H1 (cell line): ENCODE measurements at regions not wholly inside any gene's neighbourhood (a gene's known extent, or its start where the extent isn't known, plus 50 kb on each side); places are given as distances from the start of the nearest gene placed in this dataset.

Experiments
- CTCF ChIA-PET: fragments of 300-600 bp; sonication (Branson Sonifier 250); formaldehyde crosslinking; loops from one replicate; lab custom pipeline; 2021; ENCODE audit not compliant: partially characterized antibody; lab: Charles Lee
- POLR2A ChIA-PET: fragments of 300-600 bp; sonication (Branson Sonifier 250); formaldehyde crosslinking; loops from one replicate; lab custom pipeline; 2021; ENCODE audit warnings: inconsistent platforms; ENCODE audit not compliant: partially characterized antibody; lab: Charles Lee
- DNase-seq, 2 experiments: peaks; one replicate each; pipeline versions ENCODE4 v3.0.0 to v3.0.0-alpha.2; 2010 to 2022; ENCODE audit warnings: low spot score in 2 of 2, low read depth in 1 of 2, mixed read lengths in 1 of 2
- FAIRE-seq: peaks from 2 replicates; lab custom pipeline; 2011; peaks lifted over from hg19 to GRCh38; lab: Jason Lieb, UNC
- H2AFZ ChIP-seq: 2 replicates; pipeline ENCODE4 v1.8.1; 2012; ENCODE audit warnings: low read length, inconsistent platforms
- H2AK5ac ChIP-seq: 2 replicates; pipeline ENCODE4 v1.6.1; 2013; ENCODE audit warnings: low read depth, low read length
- H2BK120ac ChIP-seq: replicated peaks from 2 replicates; pipeline ENCODE3; 2013; ENCODE audit warnings: low read depth, low read length, inconsistent platforms
- H2BK12ac ChIP-seq: 2 replicates; pipeline ENCODE4 v1.6.1; 2013; ENCODE audit warnings: low read depth, low read length
- H2BK15ac ChIP-seq: 2 replicates; pipeline ENCODE4 v1.6.1; 2013; ENCODE audit warnings: low read length
- H2BK20ac ChIP-seq: 2 replicates; pipeline ENCODE4 v1.6.1; 2013; ENCODE audit warnings: low read length
- H2BK5ac ChIP-seq: 2 replicates; pipeline ENCODE4 v1.6.1; 2013; ENCODE audit warnings: low read depth, low read length
- H3K14ac ChIP-seq: 2 replicates; pipeline ENCODE4 v1.6.1; 2013; ENCODE audit warnings: inconsistent platforms; ENCODE audit not compliant: insufficient read length
- H3K18ac ChIP-seq: 2 replicates; pipeline ENCODE4 v1.6.1; 2013; ENCODE audit warnings: low read length; ENCODE audit errors: extremely low read depth
- H3K23ac ChIP-seq: 2 replicates; pipeline ENCODE4 v1.6.1; 2013; ENCODE audit warnings: inconsistent platforms; ENCODE audit not compliant: insufficient read length
- H3K23me2 ChIP-seq: 2 replicates; pipeline ENCODE4 v1.6.1; 2013; ENCODE audit warnings: low read depth, low read length
- H3K27ac ChIP-seq: 2 replicates; pipeline ENCODE4 v1.6.1; 2011; ENCODE audit warnings: low read depth, low read length, inconsistent platforms
- H3K27me3 ChIP-seq, 4 experiments: replicated peaks in 1 of 4; 1 replicate in 1 of 4; 2 replicates in 3 of 4; pipeline versions ENCODE4 v1.6.1 to v1.8.1; 2011 to 2013; ENCODE audit warnings: low read length in 3 of 4, mild to moderate bottlenecking in 3 of 4, inconsistent platforms in 2 of 4, mixed read lengths in 2 of 4, moderate library complexity in 1 of 4; ENCODE audit not compliant: control insufficient read depth in 3 of 4, insufficient read depth in 3 of 4; ENCODE audit errors: extremely low read depth in 1 of 4
- H3K36me3 ChIP-seq, 4 experiments: 2 replicates each; pipeline versions ENCODE4 v1.6.1 to v1.8.1; 2011 to 2013; ENCODE audit warnings: mild to moderate bottlenecking in 4 of 4, low read length in 3 of 4, moderate library complexity in 2 of 4, control low read depth in 1 of 4, inconsistent platforms in 1 of 4; ENCODE audit not compliant: insufficient read depth in 4 of 4, control insufficient read depth in 2 of 4
- H3K4ac ChIP-seq: replicated peaks from 2 replicates; pipeline ENCODE3; 2013; ENCODE audit warnings: low read length, low read depth, mixed read lengths, inconsistent platforms; ENCODE audit not compliant: insufficient read length
- H3K4me1 ChIP-seq, 4 experiments: replicated peaks in 1 of 4; 1 replicate in 1 of 4; 2 replicates in 3 of 4; pipeline versions ENCODE4 v1.6.1 to v1.8.1; 2011 to 2013; ENCODE audit warnings: low read length in 3 of 4, inconsistent platforms in 2 of 4, mixed read lengths in 1 of 4; ENCODE audit not compliant: insufficient read depth in 4 of 4, control insufficient read depth in 3 of 4
- H3K4me2 ChIP-seq, 2 experiments: 2 replicates each; pipeline versions ENCODE4 v1.6.1 to v1.8.1; 2011 to 2013; ENCODE audit warnings: low read depth in 2 of 2, low read length in 2 of 2, control low read depth in 1 of 2, inconsistent platforms in 1 of 2, mild to moderate bottlenecking in 1 of 2; ENCODE audit not compliant: insufficient read depth in 1 of 2
- H3K4me3 ChIP-seq, 4 experiments: fragments of 200-600, 300-600 bp in 1 of 4; sonication (generic), shearing (Covaris generic), sonication (Bioruptor Twin) in 1 of 4; 2 replicates each; pipeline versions ENCODE4 v1.5.1 to v1.8.1; 2011 to 2016; ENCODE audit warnings: low read length in 4 of 4, low read depth in 3 of 4, control low read depth in 2 of 4, inconsistent platforms in 2 of 4, mild to moderate bottlenecking in 2 of 4, mixed read lengths in 1 of 4, moderate library complexity in 1 of 4; ENCODE audit not compliant: insufficient read depth in 2 of 4; ENCODE audit errors: extremely low read depth in 1 of 4
- H3K56ac ChIP-seq: replicated peaks from 2 replicates; pipeline ENCODE3; 2013; ENCODE audit warnings: low read depth, mild to moderate bottlenecking, mixed read lengths, low read length, inconsistent platforms; ENCODE audit not compliant: insufficient read length
- H3K79me1 ChIP-seq: 2 replicates; pipeline ENCODE4 v1.6.1; 2013; ENCODE audit warnings: low read depth, low read length, control low read depth
- H3K79me2 ChIP-seq, 2 experiments: 2 replicates each; pipeline versions ENCODE4 v1.6.1 to v1.8.1; 2012 to 2013; ENCODE audit warnings: low read length in 2 of 2, mild to moderate bottlenecking in 2 of 2, inconsistent platforms in 1 of 2; ENCODE audit not compliant: insufficient read depth in 2 of 2, control insufficient read depth in 1 of 2
- H3K9ac ChIP-seq, 4 experiments: replicated peaks in 1 of 4; 1 replicate in 1 of 4; 2 replicates in 3 of 4; pipeline versions ENCODE4 v1.6.1 to v1.8.1; 2011 to 2013; ENCODE audit warnings: low read depth in 3 of 4, low read length in 3 of 4, control low read depth in 2 of 4, mild to moderate bottlenecking in 2 of 4, moderate library complexity in 2 of 4, inconsistent platforms in 1 of 4; ENCODE audit errors: extremely low read depth in 1 of 4
- H3K9me3 ChIP-seq, 2 experiments: 2 replicates each; pipeline versions ENCODE4 v1.6.1 to v1.8.1; 2012 to 2013; ENCODE audit warnings: mild to moderate bottlenecking in 2 of 2, moderate library complexity in 2 of 2, control low read depth in 1 of 2, inconsistent platforms in 1 of 2, low read depth in 1 of 2, low read length in 1 of 2, mixed read lengths in 1 of 2; ENCODE audit not compliant: insufficient read depth in 2 of 2
- H4K20me1 ChIP-seq, 2 experiments: replicated peaks in 1 of 2; 2 replicates each; pipeline versions ENCODE3 to v1.8.1; 2011 to 2013; ENCODE audit warnings: inconsistent platforms in 2 of 2, low read length in 2 of 2, mild to moderate bottlenecking in 1 of 2; ENCODE audit not compliant: insufficient read depth in 2 of 2, control insufficient read depth in 1 of 2
- H4K5ac ChIP-seq: 2 replicates; pipeline ENCODE4 v1.6.1; 2013; ENCODE audit warnings: low read length, low read depth, mixed read lengths, inconsistent platforms; ENCODE audit not compliant: insufficient read length
- H4K8ac ChIP-seq: 2 replicates; pipeline ENCODE4 v1.8.0; 2013; ENCODE audit warnings: mild to moderate bottlenecking, moderate library complexity, low read length, inconsistent platforms; ENCODE audit not compliant: insufficient read depth; ENCODE audit errors: extremely low read depth
- H4K91ac ChIP-seq: replicated peaks from 2 replicates; pipeline ENCODE3; 2013; ENCODE audit warnings: low read length, mixed read lengths, inconsistent platforms; ENCODE audit not compliant: insufficient read length
- CREB1 ChIP-seq: IDR thresholded peaks from 2 replicates; pipeline ENCODE4 v1.6.1; 2012; ENCODE audit warnings: inconsistent platforms
- CTBP2 ChIP-seq: IDR thresholded peaks from 2 replicates; pipeline ENCODE4 v1.7.0; 2011; ENCODE audit warnings: borderline replicate concordance, mild to moderate bottlenecking, moderate library complexity, mixed read lengths, low read length; ENCODE audit not compliant: insufficient read depth, insufficient read length
- E2F6 ChIP-seq: IDR thresholded peaks from 2 replicates; pipeline ENCODE4 v1.6.1; 2012; ENCODE audit warnings: inconsistent platforms
- RBBP5 ChIP-seq: IDR thresholded peaks from 2 replicates; pipeline ENCODE4 v1.7.1; 2012; ENCODE audit warnings: low read depth, mild to moderate bottlenecking, inconsistent platforms, low read length, moderate library complexity, borderline replicate concordance
- SUZ12 ChIP-seq: fragments of 200-600 bp; sonication (generic); IDR thresholded peaks from 2 replicates; pipeline ENCODE4 v1.6.1; 2012; ENCODE audit warnings: mild to moderate bottlenecking, inconsistent platforms, low read length, moderate library complexity, mixed read lengths
- YY1 ChIP-seq: IDR thresholded peaks from 2 replicates; pipeline ENCODE4 v1.6.1; 2011; ENCODE audit warnings: low read depth, mild to moderate bottlenecking, low read length
- WGBS, 2 experiments: shearing (Covaris generic) in 1 of 2; methylation state at CpG; one replicate each; pipeline versions ENCODE4 v1.1.6 to v1.1.7; 2013 to 2015; ENCODE audit warnings: low lambda C conversion rate in 2 of 2, mixed read lengths in 2 of 2, inconsistent platforms in 1 of 2, low coverage in 1 of 2, missing lambda C conversion rate in 1 of 2; ENCODE audit not compliant: insufficient replicate concordance in 2 of 2, insufficient coverage in 1 of 2, insufficient read length in 1 of 2; ENCODE audit errors: extremely low coverage in 1 of 2, missing lambda C conversion rate in 1 of 2; 5-methylcytosine and 5-hydroxymethylcytosine counted together

- H3K4me3 ChIP-seq, result no peak overlapping the region
- no peak overlapping the region for H2AK5ac ChIP-seq
- H3K14ac ChIP-seq, result no peak overlapping the region
- H2BK15ac ChIP-seq, result no peak overlapping the region
- FAIRE-seq, result no peak
- CTCF ChIA-PET, result interaction anchor here (0.7 to 2.8 kb wide), 7 partner anchors 8 to 742 kb away, joined by 3 to 8 read pairs (median 3); no protein-coding TSS in a partner anchor
- H4K8ac ChIP-seq, result no peak overlapping the region
- no peak overlapping the region for H4K5ac ChIP-seq
- no peak for TF ChIP-seq CTBP2
- no peak for TF ChIP-seq SUZ12
- TF ChIP-seq YY1, result no peak
- TF ChIP-seq E2F6, result peak; percentile 25; the same call in 1 of the 2 replicates
- no peak for TF ChIP-seq RBBP5
- TF ChIP-seq CREB1, result no peak
- no peak overlapping the region for H3K4ac ChIP-seq
- no peak overlapping the region for H2BK20ac ChIP-seq
- H3K18ac ChIP-seq, result no peak overlapping the region
- no peak overlapping the region for H3K56ac ChIP-seq
- H3K36me3 ChIP-seq, result no peaks in the 10 kb centered on the region
- no peaks in the 10 kb centered on the region for H3K23me2 ChIP-seq
- H4K20me1 ChIP-seq, result no peaks in the 10 kb centered on the region
- H4K91ac ChIP-seq, result no peak overlapping the region
- peaks cover 0 to 6% (median 3%) of the 10 kb centered on the region in 4 experiments; a peak in 4 of 7 replicates for H3K4me1 ChIP-seq
- H2AFZ ChIP-seq, result no peak overlapping the region
- WGBS, 2 experiments, result 100% methylated on average over 1 of the region's 1 CpG; no CpG with 5 or more reads in 1 of the 2 experiments
- H3K4me2 ChIP-seq, result no peak overlapping the region
- DNase-seq, result no peak
- H3K79me2 ChIP-seq, result no peaks in the 10 kb centered on the region
- no peak overlapping the region for H2BK120ac ChIP-seq
- no peak overlapping the region for H3K9ac ChIP-seq
- H3K23ac ChIP-seq, result no peak overlapping the region
- no peak overlapping the region for H2BK12ac ChIP-seq
- H3K27ac ChIP-seq, result no peak overlapping the region
- no peaks in the 10 kb centered on the region for H3K9me3 ChIP-seq
- H3K27me3 ChIP-seq, result no peaks in the 10 kb centered on the region
- no peak overlapping the region for H2BK5ac ChIP-seq
- no peaks in the 10 kb centered on the region for H3K79me1 ChIP-seq
- POLR2A ChIA-PET, result no interaction called here
Observed at GRCh38 chr9:117783828-117784227, 79.6 kb downstream of the TLR4 start.
